HCT116 (cell line): ENCODE measurements at regions not wholly inside any gene's neighbourhood (a gene's known extent, or its start where the extent isn't known, plus 50 kb on each side); places are given as distances from the start of the nearest gene placed in this dataset.

Experiments used
- ATAC-seq: fragments of 200-7000 bp; cut with Tn5 transposase; 2 replicates; pipeline ENCODE4 v1.9.1; 2020; ENCODE audit warnings: mild to moderate bottlenecking, moderate library complexity
- BruUV-seq: library from RNA; stranded (reverse); fragments of 400-500 nt; replicated peaks from 2 replicates; lab custom pipeline; 2021; lab: Mats Ljungman, UMichigan
- CTCF ChIA-PET: fragments of 300-600 bp; sonication (Branson Sonifier 250); formaldehyde crosslinking; loops from one replicate; lab custom pipeline; 2021; ENCODE audit warnings: antibody characterized with exemption; lab: Charles Lee
- POLR2A ChIA-PET: fragments of 300-600, 350-600 bp; sonication (Branson Sonifier 250); formaldehyde crosslinking; loops from one replicate; lab custom pipeline; 2021; ENCODE audit warnings: antibody characterized with exemption; lab: Charles Lee
- RAD21 ChIA-PET, 2 experiments: fragments of 300-600 bp; sonication (Branson Sonifier 250); formaldehyde crosslinking; loops; one replicate each; lab custom pipeline; 2023; ENCODE audit warnings: low total read pairs in 2 of 2; ENCODE audit not compliant: uncharacterized antibody in 2 of 2, unreplicated experiment in 2 of 2, low non-redundant PET in 1 of 2; lab: Charles Lee
- DNase-seq: peaks from one replicate; pipeline ENCODE4 v3.0.0-alpha.2; 2010; ENCODE audit warnings: low read depth, low spot score
- H2AFZ ChIP-seq: fragments of 200-600 bp; shearing (Covaris generic), sonication (generic); 2 replicates; pipeline ENCODE4 v1.6.1; 2017; ENCODE audit warnings: low read depth, mixed run types, mixed read lengths, antibody characterized with exemption, low read length; ENCODE audit not compliant: poor library complexity, severe bottlenecking
- H3K27ac ChIP-seq: 2 replicates; pipeline ENCODE4 v1.5.1; 2012; ENCODE audit warnings: low read depth, low read length
- H3K27me3 ChIP-seq: fragments of 200-600 bp; sonication (generic); 2 replicates; pipeline ENCODE4 v1.6.1; 2016; ENCODE audit warnings: mixed run types, low read length, mixed read lengths; ENCODE audit not compliant: insufficient read depth
- H3K36me3 ChIP-seq, 2 experiments: fragments of 200-500 bp in 1 of 2; fragments of 200-600 bp in 1 of 2; sonication (Bioruptor generic) in 1 of 2; sonication (generic) in 1 of 2; 2 replicates each; pipeline versions ENCODE4 v1.5.1 to v1.6.1; 2014 to 2016; ENCODE audit warnings: low read length in 2 of 2, inconsistent platforms in 1 of 2, mixed read lengths in 1 of 2, mixed run types in 1 of 2; ENCODE audit not compliant: insufficient read depth in 2 of 2, control insufficient read depth in 1 of 2
- H3K4me1 ChIP-seq, 2 experiments: fragments of 200-600 bp in 1 of 2; sonication (generic) in 1 of 2; 2 replicates each; pipeline versions ENCODE4 v1.5.1 to v1.6.1; 2012 to 2017; ENCODE audit warnings: low read length in 2 of 2, inconsistent platforms in 1 of 2, mild to moderate bottlenecking in 1 of 2, mixed read lengths in 1 of 2, mixed run types in 1 of 2, moderate library complexity in 1 of 2; ENCODE audit not compliant: insufficient read depth in 2 of 2, control insufficient read depth in 1 of 2
- H3K4me2 ChIP-seq: fragments of 200-600 bp; sonication (generic); 2 replicates; pipeline ENCODE4 v1.6.1; 2017; ENCODE audit warnings: mixed run types, low read length, mixed read lengths
- H3K4me3 ChIP-seq, 2 experiments: fragments of 200-600 bp in 1 of 2; sonication (generic) in 1 of 2; replicated peaks in 1 of 2; 2 replicates each; pipeline ENCODE4 v1.5.1; 2011 to 2016; ENCODE audit warnings: low read length in 2 of 2, control low read depth in 1 of 2, low read depth in 1 of 2, mild to moderate bottlenecking in 1 of 2, mixed read lengths in 1 of 2, mixed run types in 1 of 2
- H3K79me2 ChIP-seq: fragments of 200-600 bp; sonication (generic); 2 replicates; pipeline ENCODE4 v1.6.1; 2017; ENCODE audit warnings: mild to moderate bottlenecking, mixed run types, low read length, moderate library complexity, mixed read lengths; ENCODE audit not compliant: insufficient read depth
- H3K9ac ChIP-seq: fragments of 200-600 bp; sonication (generic); 2 replicates; pipeline ENCODE4 v1.6.1; 2016; ENCODE audit warnings: low read length, mixed read lengths
- H3K9me2 ChIP-seq: fragments of 200-600 bp; sonication (generic), shearing (Covaris generic); 2 replicates; pipeline ENCODE4 v1.6.1; 2017; ENCODE audit warnings: mixed run types, mild to moderate bottlenecking, moderate library complexity; ENCODE audit not compliant: insufficient read depth
- H3K9me3 ChIP-seq, 2 experiments: fragments of 200-500 bp in 1 of 2; fragments of 200-600 bp in 1 of 2; sonication (Bioruptor generic) in 1 of 2; sonication (generic) in 1 of 2; 2 replicates each; pipeline ENCODE4 v1.6.1; 2014 to 2017; ENCODE audit warnings: low read length in 2 of 2, mixed read lengths in 2 of 2, inconsistent platforms in 1 of 2, low read depth in 1 of 2, mild to moderate bottlenecking in 1 of 2, mixed run types in 1 of 2, moderate library complexity in 1 of 2; ENCODE audit not compliant: control insufficient read depth in 1 of 2, insufficient read depth in 1 of 2
- H4K20me1 ChIP-seq: fragments of 200-600 bp; sonication (generic), shearing (Covaris generic); 2 replicates; pipeline ENCODE4 v1.6.1; 2017; ENCODE audit warnings: mixed run types, mild to moderate bottlenecking, moderate library complexity; ENCODE audit not compliant: insufficient read depth
- CBX3 ChIP-seq: IDR thresholded peaks from 2 replicates; pipeline ENCODE4 v1.6.1; 2012; ENCODE audit warnings: low read depth
- CEBPB ChIP-seq: IDR thresholded peaks from 2 replicates; pipeline ENCODE4 v1.6.1; 2012; ENCODE audit warnings: low read depth
- EZH2 ChIP-seq: fragments of 200-600 bp; sonication (generic); IDR thresholded peaks from 2 replicates; pipeline ENCODE4 v1.6.1; 2017; ENCODE audit warnings: antibody characterized with exemption, mixed run types
- EZH2phosphoT487 ChIP-seq: fragments of 200-600 bp; IDR thresholded peaks from 2 replicates; pipeline ENCODE4 v1.6.1; 2018; ENCODE audit warnings: antibody characterized with exemption, borderline replicate concordance
- MAX ChIP-seq: IDR thresholded peaks from 2 replicates; pipeline ENCODE4 v1.6.1; 2012
- POLR2A ChIP-seq: IDR thresholded peaks from 2 replicates; pipeline ENCODE4 v1.7.0; 2011; ENCODE audit warnings: borderline replicate concordance; ENCODE audit not compliant: insufficient read depth, insufficient read length; ENCODE audit errors: extremely low read depth
- SIN3A ChIP-seq: IDR thresholded peaks from 2 replicates; pipeline ENCODE4 v1.6.1; 2012; ENCODE audit warnings: low read depth
- SP1 ChIP-seq: IDR thresholded peaks from 2 replicates; pipeline ENCODE4 v1.6.1; 2012; ENCODE audit warnings: low read depth
- SRF ChIP-seq: IDR thresholded peaks from 2 replicates; pipeline ENCODE4 v1.6.1; 2012; ENCODE audit warnings: low read depth
- ZBTB33 ChIP-seq: IDR thresholded peaks from 2 replicates; pipeline ENCODE4 v1.6.1; 2011; ENCODE audit warnings: mild to moderate bottlenecking, low read length, moderate library complexity; ENCODE audit not compliant: insufficient replicate concordance; ENCODE audit errors: extremely low read depth
- intact Hi-C: fragments of 100-400 bp; cut with micrococcal nuclease; formaldehyde crosslinking; loops from 2 replicates; pipeline ENCODE4 v1.10.0; 2022

GRCh38 chr2:157150747-157151146, 106.8 kb upstream of the GALNT5 start:
- 0 out of 4 replicates have a peak, but pooled peaks cover 0 to 4% of the 10 kb centered on the region in 2 experiments for H3K4me1 ChIP-seq
- TF ChIP-seq CBX3 = no peak
- no peak for TF ChIP-seq EZH2phosphoT487
- TF ChIP-seq POLR2A = no peak
- no peak for TF ChIP-seq SRF
- no peak for TF ChIP-seq MAX
- no peak for TF ChIP-seq ZBTB33
- no peak for TF ChIP-seq CEBPB
- no peak for TF ChIP-seq EZH2
- TF ChIP-seq SP1 = no peak
- no peak for TF ChIP-seq SIN3A
- TF ChIP-seq, all 23 proteins: peak for 0
- ChIA-PET CTCF (no interaction called here), RAD21 (no interaction called here), POLR2A (no interaction called here)
- Histone ChIP-seq H3K79me2 (no peaks in the 10 kb centered on the region), H3K27ac (no peak overlapping the region), H3K27me3 (no peaks in the 10 kb centered on the region), H3K4me3 (no peak overlapping the region), H3K36me3 (no peaks in the 10 kb centered on the region), H4K20me1 (no peaks in the 10 kb centered on the region), H2AFZ (peak overlapping the region; percentile 25), H3K9ac (no peak overlapping the region), H3K4me2 (no peak overlapping the region), H3K9me2 (no peaks in the 10 kb centered on the region), H3K9me3 (no peaks in the 10 kb centered on the region)
- DNase-seq (no peak), ATAC-seq (no peak)
- intact Hi-C loops = no loop called here
- BruUV-seq = no TSS peak
